GM19240 (cell line): ENCODE measurements at regions not wholly inside any gene's neighbourhood (a gene's known extent, or its start where the extent isn't known, plus 50 kb on each side); places are given as distances from the start of the nearest gene placed in this dataset.
"Not testable (repeated sequence)": the region's sequence is repeated elsewhere in the genome, so short reads cannot be mapped to it uniquely, and the experiment has no call there.

ENCODE experiments used
- DNase-seq: peaks from one replicate; pipeline ENCODE4 v3.0.0; 2011; ENCODE audit warnings: low spot score; ENCODE audit not compliant: insufficient read length

GRCh38 chr3:21028412-21028811 is 722.6 kb downstream of the ZNF385D start:
- DNase-seq: no peak

GRCh38 chr3:21024563-21024962 is 726.4 kb downstream of the ZNF385D start:
- DNase-seq: no peak

GRCh38 chr3:21020681-21021080 is 730.3 kb downstream of the ZNF385D start:
- DNase-seq: no peak

- no peak for DNase-seq
These were observed 731.0 kb downstream of the ZNF385D start for GRCh38 chr3:21020043-21020442.

- DNase-seq: no peak
These were observed 733.7 kb downstream of the ZNF385D start for GRCh38 chr3:21017115-21017852.

GRCh38 chr3:21013566-21013965 is 737.4 kb downstream of the ZNF385D start:
- DNase-seq: no peak

- DNase-seq: no peak
These were observed 751.3 kb downstream of the ZNF385D start for GRCh38 chr3:20999661-21000060.

GRCh38 chr3:20997183-20997582 is 753.8 kb downstream of the ZNF385D start:
- no peak for DNase-seq

GRCh38 chr3:20990896-20991295 is 760.1 kb downstream of the ZNF385D start:
- DNase-seq: no peak

GRCh38 chr3:20989653-20990052 is 761.4 kb downstream of the ZNF385D start:
- not testable (repeated sequence) for DNase-seq

- no peak for DNase-seq
These were observed 766.3 kb downstream of the ZNF385D start for GRCh38 chr3:20984594-20985205.

GRCh38 chr3:20975188-20975651 is 775.8 kb downstream of the ZNF385D start:
- DNase-seq: no peak

- no peak for DNase-seq
These were observed 776.6 kb downstream of the ZNF385D start for GRCh38 chr3:20974396-20974795.

GRCh38 chr3:20970807-20971206 is 780.2 kb downstream of the ZNF385D start:
- DNase-seq: not testable (repeated sequence)

- not testable (repeated sequence) for DNase-seq
These were observed 781.5 kb upstream of the SGO1 start for GRCh38 chr3:20967485-20967884.

- no peak for DNase-seq
These were observed 772.2 kb upstream of the SGO1 start for GRCh38 chr3:20958161-20958560.

GRCh38 chr3:20945892-20946291 is 759.9 kb upstream of the SGO1 start:
- no peak for DNase-seq

- DNase-seq: no peak
These were observed 749.8 kb upstream of the SGO1 start for GRCh38 chr3:20935791-20936190.

GRCh38 chr3:20931834-20932233 is 745.8 kb upstream of the SGO1 start:
- DNase-seq: no peak

GRCh38 chr3:20930034-20930433 is 744.0 kb upstream of the SGO1 start:
- no peak for DNase-seq

- DNase-seq: no peak
These were observed 738.8 kb upstream of the SGO1 start for GRCh38 chr3:20924646-20925385.

- not testable (repeated sequence) for DNase-seq
These were observed 735.1 kb upstream of the SGO1 start for GRCh38 chr3:20921112-20921511.
